Fibroblast of villous mesenchyme (primary cell): ENCODE measurements at regions not wholly inside any gene's neighbourhood (a gene's known extent, or its start where the extent isn't known, plus 50 kb on each side); places are given as distances from the start of the nearest gene placed in this dataset.

Source experiments
- DNase-seq: peaks from one replicate; pipeline ENCODE4 v3.0.0-alpha.2; 2010; ENCODE audit warnings: low read depth
- H3K4me3 ChIP-seq: 2 replicates; pipeline ENCODE4 v1.5.1; 2011; ENCODE audit warnings: low read depth, mild to moderate bottlenecking, low read length
- TF ChIP-seq, protein P1 (sequence below): IDR thresholded peaks from 2 replicates; pipeline ENCODE4 v1.5.1; 2012; ENCODE audit warnings: low read depth, mild to moderate bottlenecking, low read length; ENCODE audit not compliant: insufficient read depth

DNA sequence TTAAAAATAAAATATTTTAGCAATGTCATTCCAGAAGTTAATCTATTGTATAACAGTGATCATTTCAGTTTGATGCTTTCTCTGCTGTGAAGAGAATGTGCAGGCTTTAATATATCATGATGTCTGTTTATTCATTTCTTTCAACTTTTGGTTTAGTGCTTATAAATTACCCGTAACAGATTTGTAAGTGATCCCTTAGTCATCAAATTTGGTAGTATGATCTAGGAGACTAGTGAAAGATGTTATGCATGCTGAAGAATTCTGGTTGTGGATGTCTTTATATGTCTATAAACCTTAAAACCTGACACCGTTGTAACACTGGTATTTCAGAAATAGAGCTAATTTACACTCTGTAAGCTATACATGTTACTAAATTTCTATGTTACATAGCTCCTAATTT is 260.4 kb downstream of the CPS1 start:
- DNase-seq = no peak
- H3K4me3 ChIP-seq = no peak overlapping the region
- TF ChIP-seq, protein P1, sequence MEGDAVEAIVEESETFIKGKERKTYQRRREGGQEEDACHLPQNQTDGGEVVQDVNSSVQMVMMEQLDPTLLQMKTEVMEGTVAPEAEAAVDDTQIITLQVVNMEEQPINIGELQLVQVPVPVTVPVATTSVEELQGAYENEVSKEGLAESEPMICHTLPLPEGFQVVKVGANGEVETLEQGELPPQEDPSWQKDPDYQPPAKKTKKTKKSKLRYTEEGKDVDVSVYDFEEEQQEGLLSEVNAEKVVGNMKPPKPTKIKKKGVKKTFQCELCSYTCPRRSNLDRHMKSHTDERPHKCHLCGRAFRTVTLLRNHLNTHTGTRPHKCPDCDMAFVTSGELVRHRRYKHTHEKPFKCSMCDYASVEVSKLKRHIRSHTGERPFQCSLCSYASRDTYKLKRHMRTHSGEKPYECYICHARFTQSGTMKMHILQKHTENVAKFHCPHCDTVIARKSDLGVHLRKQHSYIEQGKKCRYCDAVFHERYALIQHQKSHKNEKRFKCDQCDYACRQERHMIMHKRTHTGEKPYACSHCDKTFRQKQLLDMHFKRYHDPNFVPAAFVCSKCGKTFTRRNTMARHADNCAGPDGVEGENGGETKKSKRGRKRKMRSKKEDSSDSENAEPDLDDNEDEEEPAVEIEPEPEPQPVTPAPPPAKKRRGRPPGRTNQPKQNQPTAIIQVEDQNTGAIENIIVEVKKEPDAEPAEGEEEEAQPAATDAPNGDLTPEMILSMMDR = no peak

DNA sequence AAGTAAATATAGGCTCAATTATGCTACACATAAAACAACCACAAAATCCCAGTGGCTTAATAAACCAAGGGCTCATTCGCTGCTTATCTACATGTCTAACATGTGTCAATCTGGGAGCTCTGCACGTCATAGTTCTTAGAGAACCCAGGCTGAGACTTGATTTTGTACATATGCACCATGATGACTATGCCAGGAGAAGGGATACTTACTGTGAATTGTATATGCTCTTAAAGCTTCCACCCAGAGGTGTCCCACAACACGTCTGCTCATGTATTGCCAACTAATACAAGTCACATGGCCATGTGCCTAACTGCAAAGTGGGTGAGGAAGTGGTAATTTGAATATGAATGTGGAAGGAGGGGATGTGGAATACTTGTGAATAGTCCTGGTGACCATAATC is 262.1 kb downstream of the CPS1 start:
- no peak for DNase-seq
- TF ChIP-seq, protein P1 = no peak
- no peak overlapping the region for H3K4me3 ChIP-seq

DNA sequence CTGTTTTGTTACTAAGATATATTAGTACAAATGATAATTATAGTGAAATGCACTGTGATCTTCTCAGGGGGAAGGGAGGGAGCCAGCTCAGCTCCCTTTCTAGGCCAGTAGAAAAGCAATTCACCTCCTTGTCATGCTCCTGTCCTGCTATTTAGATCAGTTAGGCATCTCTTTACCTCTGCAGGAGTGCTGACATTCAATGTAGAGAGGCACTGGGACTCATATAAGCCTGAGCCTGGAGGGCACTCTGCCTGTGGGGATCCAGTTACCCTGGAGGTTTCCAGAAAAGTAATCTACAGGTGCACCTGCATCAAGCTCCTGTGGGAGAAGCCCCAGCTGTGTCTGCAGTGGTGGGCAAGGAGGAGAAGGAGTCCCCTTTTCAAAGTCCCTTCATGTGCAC is 277.0 kb downstream of the CPS1 start:
- no peak for DNase-seq

DNA sequence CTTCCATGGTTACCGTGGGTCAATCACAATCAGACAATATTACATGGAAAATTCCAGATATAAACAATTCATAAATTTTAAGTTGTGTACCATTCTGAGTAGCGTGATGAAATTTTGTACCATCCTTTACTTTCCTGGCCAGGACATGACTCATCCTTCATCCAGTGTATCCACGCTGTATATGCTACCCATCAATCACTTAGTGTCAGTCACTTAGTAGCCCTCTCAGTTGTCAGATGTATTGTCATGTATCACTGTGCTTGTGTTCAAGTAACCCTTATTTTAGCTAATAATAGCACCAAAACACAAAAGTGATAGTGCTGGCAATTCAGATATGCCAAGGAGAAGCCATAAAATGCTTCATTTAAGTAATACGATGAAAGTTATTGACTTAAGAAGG is 282.6 kb downstream of the CPS1 start:
- no peak for DNase-seq
- TF ChIP-seq, protein P1 = no peak
- no peak overlapping the region for H3K4me3 ChIP-seq

More for the DNA sequence above, 277.0 kb downstream of the CPS1 start:
- TF ChIP-seq, protein P1 = no peak
- H3K4me3 ChIP-seq = no peak overlapping the region

DNA sequence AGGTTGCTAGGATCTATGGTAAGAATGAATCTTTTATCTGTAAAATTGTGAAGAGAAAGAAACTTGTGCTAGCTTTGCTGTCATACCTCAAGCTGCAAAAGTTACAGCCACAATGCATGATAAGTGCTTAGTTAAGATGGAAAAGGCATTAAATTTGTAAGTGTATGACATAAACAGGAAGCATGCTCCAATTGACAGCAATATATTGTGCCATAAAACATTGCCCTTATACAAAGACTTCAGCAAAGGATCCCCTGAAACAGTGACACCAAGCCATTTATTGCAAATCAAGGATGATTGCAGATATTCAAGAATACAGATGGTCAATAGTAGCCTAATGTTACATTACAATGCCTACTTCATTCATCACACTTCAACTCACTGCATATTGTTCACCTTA is 283.1 kb downstream of the CPS1 start:
- no peak overlapping the region for H3K4me3 ChIP-seq
- DNase-seq = no peak
- TF ChIP-seq, protein P1 = no peak

DNA sequence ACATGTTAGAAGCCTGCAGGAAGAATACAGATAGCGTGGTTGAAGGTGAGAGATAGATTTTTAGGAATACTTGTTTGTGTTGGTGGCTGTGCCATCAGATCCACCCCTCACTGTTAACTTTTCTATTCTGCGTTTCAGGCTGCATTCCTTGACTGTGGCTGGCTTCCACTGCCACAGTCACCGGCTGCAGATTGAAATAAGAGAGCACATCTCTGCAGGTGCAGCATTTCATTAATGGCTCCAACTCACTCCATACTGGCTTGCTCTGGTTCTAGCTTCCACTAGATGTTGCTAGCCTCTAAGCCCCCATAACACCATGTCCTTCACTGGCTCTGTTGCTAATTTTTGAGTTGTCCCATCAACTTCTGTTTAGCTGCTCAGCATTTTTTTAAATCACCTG is 286.5 kb downstream of the CPS1 start:
- no peak for DNase-seq

DNA sequence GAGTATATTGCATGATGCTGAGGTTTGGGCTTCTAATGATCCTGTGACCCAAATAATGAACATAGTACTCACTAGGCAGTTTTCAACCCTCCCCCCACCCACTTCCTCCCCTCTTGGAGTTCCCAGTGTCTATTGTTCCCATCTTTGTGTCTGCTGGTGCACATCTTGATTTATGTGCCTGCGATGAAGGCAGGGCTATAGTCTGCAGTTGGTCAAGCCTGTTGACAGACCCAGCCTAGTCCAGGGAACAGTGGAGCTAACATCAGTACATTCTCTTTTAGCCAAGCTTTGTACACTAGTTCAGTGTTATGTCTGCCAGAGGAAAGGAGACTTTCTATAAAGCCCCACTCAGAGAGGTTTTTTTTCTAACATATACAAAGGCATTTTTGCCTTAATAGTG is 287.6 kb downstream of the CPS1 start:
- no peak overlapping the region for H3K4me3 ChIP-seq
- TF ChIP-seq, protein P1 = no peak
- no peak for DNase-seq

More for the DNA sequence above, 286.5 kb downstream of the CPS1 start:
- H3K4me3 ChIP-seq = no peak overlapping the region
- TF ChIP-seq, protein P1 = no peak
